ENCODE measurements at regions not wholly inside any gene's neighbourhood (a gene's known extent, or its start where the extent isn't known, plus 50 kb on each side); places are given as distances from the start of the nearest gene placed in this dataset. TPM values are rescaled to one million over a fixed set of nuclear protein-coding genes. Genes with fewer than 3 reads are reported as not detected.

Small RNA genes lying in the stretch of these regions (small RNA-seq; reads per million reads assigned to genes)
- not detected for gene MIR4527 (ENCODE audit: insufficient read depth)

Measured in mesendoderm (in vitro differentiated cells).